RWPE1 (cell line): ENCODE measurements at regions not wholly inside any gene's neighbourhood (a gene's known extent, or its start where the extent isn't known, plus 50 kb on each side); places are given as distances from the start of the nearest gene placed in this dataset.

Source experiments
- CTCF ChIA-PET: fragments of 350-600 bp; sonication (Branson Sonifier 250); formaldehyde crosslinking; extraction: SDS; loops from one replicate; lab custom pipeline; 2021; lab: Yijun Ruan, JAX
- POLR2A ChIA-PET: fragments of 400-600 bp; formaldehyde crosslinking; extraction: SDS; loops from one replicate; lab custom pipeline; 2020; ENCODE audit warnings: antibody characterized with exemption; ENCODE audit not compliant: low non-redundant PET; lab: Yijun Ruan, JAX
- DNase-seq: peaks from one replicate; pipeline ENCODE4 v3.0.0; 2012; ENCODE audit warnings: low spot score
- H3K27ac ChIP-seq: fragments of 450-650 bp; 2 replicates; pipeline ENCODE4 v1.5.1; 2017
- CTCF ChIP-seq: fragments of 450-650 bp; conservative IDR thresholded peaks from 2 replicates; pipeline ENCODE4 v1.5.1; 2017; ENCODE audit warnings: low read depth, mild to moderate bottlenecking

GRCh38 chr13:67353031-67353430 is 122.9 kb upstream of the PCDH9 start:
- H3K27ac ChIP-seq: no peak overlapping the region
- no peak for DNase-seq
- POLR2A ChIA-PET: no interaction called here
- TF ChIP-seq CTCF: no peak
- CTCF ChIA-PET: no interaction called here

- no peak for TF ChIP-seq CTCF
- H3K27ac ChIP-seq: no peak overlapping the region
- ChIA-PET CTCF (no interaction called here), POLR2A (no interaction called here)
- peak; percentile 13 for DNase-seq
These were observed 121.8 kb upstream of the PCDH9 start for GRCh38 chr13:67351909-67352308.

- CTCF ChIA-PET: no interaction called here
These were observed 121.0 kb upstream of the PCDH9 start for GRCh38 chr13:67351114-67351513.

GRCh38 chr13:67343777-67344176 is 113.6 kb upstream of the PCDH9 start:
- CTCF ChIA-PET: no interaction called here
- POLR2A ChIA-PET: no interaction called here
- no peak overlapping the region for H3K27ac ChIP-seq
- no peak for TF ChIP-seq CTCF
- peak; percentile 12 for DNase-seq

More at GRCh38 chr13:67351114-67351513, 121.0 kb upstream of the PCDH9 start:
- no peak for TF ChIP-seq CTCF
- no peak overlapping the region for H3K27ac ChIP-seq
- DNase-seq: no peak
- POLR2A ChIA-PET: no interaction called here

- POLR2A ChIA-PET: no interaction called here
- CTCF ChIA-PET: no interaction called here
- no peak for TF ChIP-seq CTCF
- no peak overlapping the region for H3K27ac ChIP-seq
- DNase-seq: no peak
These were observed 111.3 kb upstream of the PCDH9 start for GRCh38 chr13:67341406-67341805.

- H3K27ac ChIP-seq: no peak overlapping the region
- DNase-seq: no peak
- ChIA-PET POLR2A (no interaction called here), CTCF (no interaction called here)
- TF ChIP-seq CTCF: no peak
These were observed 100.0 kb upstream of the PCDH9 start for GRCh38 chr13:67330149-67330548.

- CTCF ChIA-PET: interaction anchor here (0.5 kb wide), 1 partner anchor 104 kb away, joined by 4 read pairs; no protein-coding TSS in a partner anchor
- POLR2A ChIA-PET: no interaction called here
- no peak overlapping the region for H3K27ac ChIP-seq
- no peak for DNase-seq
- TF ChIP-seq CTCF: no peak
These were observed 98.8 kb upstream of the PCDH9 start for GRCh38 chr13:67328895-67329294.
